GM18502 (cell line): ENCODE measurements at regions not wholly inside any gene's neighbourhood (a gene's known extent, or its start where the extent isn't known, plus 50 kb on each side); places are given as distances from the start of the nearest gene placed in this dataset.

ENCODE experiments used
- ATAC-seq: cut with Tn5 transposase; IDR thresholded peaks from one replicate; pipeline ENCODE4 v1.9.1; 2021; ENCODE audit warnings: mild to moderate bottlenecking; ENCODE audit not compliant: unreplicated experiment, poor library complexity

- no peak for ATAC-seq
Observed at GRCh38 chr19:29389495-29389894, 136.3 kb upstream of the VSTM2B start.

GRCh38 chr19:29390742-29391141, 135.1 kb upstream of the VSTM2B start:
- ATAC-seq: no peak

GRCh38 chr19:29393915-29394460, 131.8 kb upstream of the VSTM2B start:
- no peak for ATAC-seq

- ATAC-seq: no peak
Observed at GRCh38 chr19:29395111-29395733, 130.6 kb upstream of the VSTM2B start.

- no peak for ATAC-seq
Observed at GRCh38 chr19:29395734-29396414, 129.9 kb upstream of the VSTM2B start.

- ATAC-seq: no peak
Observed at GRCh38 chr19:29396925-29397324, 128.9 kb upstream of the VSTM2B start.

GRCh38 chr19:29397748-29398147, 128.0 kb upstream of the VSTM2B start:
- ATAC-seq: no peak

GRCh38 chr19:29399804-29400203, 126.0 kb upstream of the VSTM2B start:
- no peak for ATAC-seq

- no peak for ATAC-seq
Observed at GRCh38 chr19:29400917-29401711, 124.7 kb upstream of the VSTM2B start.

GRCh38 chr19:29401712-29402421, 123.9 kb upstream of the VSTM2B start:
- ATAC-seq: no peak

- ATAC-seq: no peak
Observed at GRCh38 chr19:29402563-29402962, 123.2 kb upstream of the VSTM2B start.

GRCh38 chr19:29404015-29404414, 121.8 kb upstream of the VSTM2B start:
- no peak for ATAC-seq

GRCh38 chr19:29404951-29405727, 120.7 kb upstream of the VSTM2B start:
- ATAC-seq: no peak

GRCh38 chr19:29405728-29405995, 120.1 kb upstream of the VSTM2B start:
- ATAC-seq: no peak

- ATAC-seq: no peak
Observed at GRCh38 chr19:29409076-29409862, 116.5 kb upstream of the VSTM2B start.

GRCh38 chr19:29410601-29411000, 115.2 kb upstream of the VSTM2B start:
- no peak for ATAC-seq

GRCh38 chr19:29411113-29411581, 114.6 kb upstream of the VSTM2B start:
- no peak for ATAC-seq

- ATAC-seq: no peak
Observed at GRCh38 chr19:29413435-29413834, 112.4 kb upstream of the VSTM2B start.

GRCh38 chr19:29415507-29415906, 110.3 kb upstream of the VSTM2B start:
- ATAC-seq: no peak
